AG09319 (cell line): ENCODE measurements at regions not wholly inside any gene's neighbourhood (a gene's known extent, or its start where the extent isn't known, plus 50 kb on each side); places are given as distances from the start of the nearest gene placed in this dataset.

Source experiments
- DNase-seq: peaks from one replicate; pipeline ENCODE4 v3.0.0-alpha.2; 2010; ENCODE audit warnings: low read depth; ENCODE audit errors: extremely low read depth
- TF ChIP-seq, protein P1 (sequence below): IDR thresholded peaks from 2 replicates; pipeline ENCODE4 v1.5.1; 2011; ENCODE audit warnings: low read depth, mild to moderate bottlenecking, inconsistent platforms, low read length, moderate library complexity

GRCh38 chr21:16196001-16196400, 466.2 kb downstream of the USP25 start:
- DNase-seq, result no peak
- TF ChIP-seq, protein P1, sequence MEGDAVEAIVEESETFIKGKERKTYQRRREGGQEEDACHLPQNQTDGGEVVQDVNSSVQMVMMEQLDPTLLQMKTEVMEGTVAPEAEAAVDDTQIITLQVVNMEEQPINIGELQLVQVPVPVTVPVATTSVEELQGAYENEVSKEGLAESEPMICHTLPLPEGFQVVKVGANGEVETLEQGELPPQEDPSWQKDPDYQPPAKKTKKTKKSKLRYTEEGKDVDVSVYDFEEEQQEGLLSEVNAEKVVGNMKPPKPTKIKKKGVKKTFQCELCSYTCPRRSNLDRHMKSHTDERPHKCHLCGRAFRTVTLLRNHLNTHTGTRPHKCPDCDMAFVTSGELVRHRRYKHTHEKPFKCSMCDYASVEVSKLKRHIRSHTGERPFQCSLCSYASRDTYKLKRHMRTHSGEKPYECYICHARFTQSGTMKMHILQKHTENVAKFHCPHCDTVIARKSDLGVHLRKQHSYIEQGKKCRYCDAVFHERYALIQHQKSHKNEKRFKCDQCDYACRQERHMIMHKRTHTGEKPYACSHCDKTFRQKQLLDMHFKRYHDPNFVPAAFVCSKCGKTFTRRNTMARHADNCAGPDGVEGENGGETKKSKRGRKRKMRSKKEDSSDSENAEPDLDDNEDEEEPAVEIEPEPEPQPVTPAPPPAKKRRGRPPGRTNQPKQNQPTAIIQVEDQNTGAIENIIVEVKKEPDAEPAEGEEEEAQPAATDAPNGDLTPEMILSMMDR, result no peak

DNA sequence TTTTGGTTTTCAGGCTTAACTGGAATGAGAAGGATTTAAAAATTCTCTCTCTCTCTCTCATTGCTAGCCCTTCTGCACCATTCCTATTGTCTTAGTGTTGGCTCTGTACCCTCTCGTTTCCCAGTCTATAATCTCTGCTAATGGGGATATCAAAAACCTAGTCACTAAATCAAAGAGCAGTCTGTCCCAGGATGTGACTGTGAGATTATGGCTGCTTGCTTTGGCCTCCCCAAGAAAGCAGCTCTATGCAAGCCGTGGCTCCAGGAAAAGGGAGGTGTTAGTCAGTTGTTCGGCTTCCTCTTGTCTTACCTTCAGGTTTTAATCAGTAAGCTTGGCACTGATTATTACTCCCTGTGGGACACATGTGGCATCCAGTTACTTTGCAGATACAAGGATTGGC, 468.8 kb downstream of the USP25 start:
- no peak for DNase-seq
- TF ChIP-seq, protein P1, result no peak

- no peak for DNase-seq
- TF ChIP-seq, protein P1, result no peak
Observed at GRCh38 chr21:16199539-16199938, 469.8 kb downstream of the USP25 start.

DNA sequence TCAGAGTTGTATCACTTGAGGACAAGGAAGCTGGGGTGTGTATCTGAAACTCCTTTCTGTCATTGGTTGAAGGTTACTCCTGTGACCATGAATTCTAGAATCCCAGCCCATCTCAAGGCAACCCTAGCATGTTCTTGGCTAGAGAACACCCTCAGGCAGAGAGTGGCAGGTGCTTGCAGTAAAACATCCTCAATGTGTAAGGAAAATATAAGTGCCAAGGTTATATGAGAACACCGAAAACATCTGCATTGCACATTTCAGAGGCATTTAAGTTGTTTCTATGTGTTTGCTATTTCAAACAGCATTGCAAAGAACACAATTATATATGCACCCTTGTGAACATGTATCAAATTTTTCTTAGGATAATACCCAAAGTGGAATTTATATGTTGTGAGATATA, 471.9 kb downstream of the USP25 start:
- no peak for DNase-seq
- TF ChIP-seq, protein P1, result no peak

DNA sequence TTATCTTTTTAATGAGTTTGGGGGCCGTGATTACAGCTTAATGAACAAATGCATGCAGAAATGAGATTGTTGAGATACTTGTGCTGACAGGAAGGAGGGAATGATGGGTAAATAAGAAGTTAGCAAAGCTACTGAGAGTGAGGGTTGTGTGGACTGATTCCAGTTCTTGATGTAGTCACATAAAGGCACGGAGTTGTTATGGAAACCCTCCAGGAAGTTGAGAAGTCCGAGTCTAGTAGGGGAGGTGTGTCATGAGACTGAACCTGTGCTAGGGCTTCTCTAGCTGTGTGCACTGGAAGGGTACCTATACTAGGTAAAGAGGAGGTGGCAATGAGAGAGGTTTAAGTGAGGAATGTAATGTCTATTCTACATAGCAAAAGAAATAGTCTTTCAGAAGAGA, 475.7 kb downstream of the USP25 start:
- TF ChIP-seq, protein P1, result no peak
- DNase-seq, result no peak

DNA sequence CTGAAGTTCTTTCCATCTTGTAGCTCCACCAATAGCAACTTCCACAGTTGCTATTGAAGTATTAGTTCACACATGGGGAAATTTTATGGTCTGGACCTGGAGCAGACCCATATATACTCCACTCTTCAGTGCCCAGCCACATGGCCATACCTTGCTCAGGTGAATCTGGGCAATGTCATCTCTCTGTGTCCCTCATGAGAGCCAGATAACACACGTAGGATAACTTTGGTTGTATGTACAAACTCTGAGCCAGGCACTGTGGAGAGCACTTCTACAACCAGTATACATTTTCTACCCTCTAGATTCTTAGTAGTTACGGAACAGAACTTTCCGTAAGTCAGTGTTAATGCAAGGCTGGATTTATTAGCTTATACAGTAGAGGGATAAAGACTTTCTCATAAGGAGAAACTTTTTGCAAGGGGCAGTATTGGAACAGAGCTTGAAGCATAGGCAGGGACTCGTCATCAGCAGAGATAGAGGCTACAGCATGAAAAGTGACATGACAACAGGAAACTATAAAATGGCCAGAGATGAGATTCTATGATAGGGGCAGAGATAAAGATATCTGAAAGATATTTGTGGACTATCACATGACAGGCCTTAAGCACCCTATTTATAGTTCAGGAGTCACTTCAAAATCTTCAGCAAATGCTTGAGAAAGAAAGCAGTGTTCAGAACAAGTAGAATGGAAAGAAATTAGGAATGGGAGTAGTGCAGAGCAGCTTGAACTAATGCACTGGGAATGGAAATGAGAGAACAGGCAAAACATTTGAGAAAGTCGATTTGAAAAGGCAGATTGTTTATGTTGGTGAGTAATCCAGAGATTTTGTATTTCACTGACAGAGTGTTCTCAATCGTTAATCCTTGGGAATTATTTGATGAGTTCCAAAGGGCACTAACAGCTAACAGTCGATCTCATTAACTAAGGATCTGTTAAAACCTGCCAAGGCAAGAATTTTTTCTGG, 481.8 kb downstream of the USP25 start:
- TF ChIP-seq, protein P1, result no peak
- no peak for DNase-seq

- TF ChIP-seq, protein P1, result no peak
- no peak for DNase-seq
Observed at GRCh38 chr21:16213518-16213917, 483.7 kb downstream of the USP25 start.
